ENCODE measurements at regions not wholly inside any gene's neighbourhood (a gene's known extent, or its start where the extent isn't known, plus 50 kb on each side); places are given as distances from the start of the nearest gene placed in this dataset.

GRCh38 chr4:123843137-123843536 lies 446.5 kb downstream of the SPRY1 start:
- TF ChIP-seq CTCF (IDR thresholded peaks at IDR 0.05): no peak
- TF ChIP-seq POLR2A (IDR thresholded peaks at IDR 0.05): no peak
- TF ChIP-seq POLR2AphosphoS5 (IDR thresholded peaks at IDR 0.05): no peak

Data from sigmoid colon (tissue), 4 donors.